Thyroid gland (tissue), 4 donors: ENCODE measurements at regions not wholly inside any gene's neighbourhood (a gene's known extent, or its start where the extent isn't known, plus 50 kb on each side); places are given as distances from the start of the nearest gene placed in this dataset.

Experiments used
- CTCF ChIP-seq, 6 experiments: fragments of 200-600 bp in 3 of 6; fragments of 450-650 bp in 3 of 6; sonication (generic) in 3 of 6; IDR thresholded peaks; one replicate each; pipeline ENCODE4 v1.5.1; 2016 to 2019; ENCODE audit warnings: antibody characterized with exemption in 6 of 6, mild to moderate bottlenecking in 2 of 6, inconsistent platforms in 1 of 6, moderate library complexity in 1 of 6
- POLR2A ChIP-seq, 2 donors: fragments of 450-650 bp; IDR thresholded peaks; one replicate each; pipeline ENCODE4 v1.6.1; 2017; ENCODE audit warnings: antibody characterized with exemption in 2 of 2, mild to moderate bottlenecking in 2 of 2, moderate library complexity in 1 of 2

GRCh38 chr2:120910956-120911951 is 175.6 kb downstream of the GLI2 start:
- TF ChIP-seq CTCF (IDR thresholded peaks at IDR 0.05) (no peak), POLR2A (IDR thresholded peaks at IDR 0.05) (no peak)
